IMR-90 (cell line): ENCODE measurements at regions not wholly inside any gene's neighbourhood (a gene's known extent, or its start where the extent isn't known, plus 50 kb on each side); places are given as distances from the start of the nearest gene placed in this dataset.

Source experiments
- ATAC-seq: fragments of 200-7000 bp; cut with Tn5 transposase; 2 replicates; pipeline ENCODE4 v1.9.1; 2020; ENCODE audit warnings: low read depth, mild to moderate bottlenecking, moderate library complexity
- BruUV-seq: library from RNA; stranded (reverse); fragments of 400-500 nt; replicated peaks from 2 replicates; lab custom pipeline; 2021; lab: Mats Ljungman, UMichigan
- CTCF ChIA-PET: fragments of 300-600 bp; formaldehyde crosslinking; extraction: SDS; loops from one replicate; lab custom pipeline; 2021; ENCODE audit warnings: antibody characterized with exemption; lab: Yijun Ruan, JAX
- POLR2A ChIA-PET: fragments of 300-600 bp; sonication (Branson Sonifier 250); formaldehyde crosslinking; loops from one replicate; lab custom pipeline; 2022; ENCODE audit warnings: antibody characterized with exemption; ENCODE audit not compliant: unreplicated experiment; lab: Charles Lee
- DNase-seq: peaks from one replicate; pipeline ENCODE4 v3.0.0; 2013
- H2AFZ ChIP-seq: replicated peaks from 2 replicates; pipeline ENCODE3; 2013; ENCODE audit warnings: low read length, mild to moderate bottlenecking; ENCODE audit not compliant: poor library complexity
- H2AK5ac ChIP-seq: 2 replicates; pipeline ENCODE4 v1.6.1; 2013; ENCODE audit warnings: low read depth, low read length, inconsistent platforms
- H2AK9ac ChIP-seq: replicated peaks from 2 replicates; pipeline ENCODE3; 2013; ENCODE audit warnings: mild to moderate bottlenecking, low read depth, low read length, moderate library complexity; ENCODE audit not compliant: poor library complexity
- H2BK120ac ChIP-seq: 2 replicates; pipeline ENCODE4 v1.6.1; 2013; ENCODE audit warnings: low read depth, low read length, inconsistent platforms
- H2BK15ac ChIP-seq: 3 replicates; pipeline ENCODE4 v1.6.1; 2013; ENCODE audit warnings: low read depth, low read length, inconsistent platforms
- H2BK20ac ChIP-seq: 2 replicates; pipeline ENCODE4 v1.6.1; 2013; ENCODE audit warnings: low read depth, mild to moderate bottlenecking, inconsistent platforms, low read length, moderate library complexity
- H2BK5ac ChIP-seq: 2 replicates; pipeline ENCODE4 v1.6.1; 2013; ENCODE audit warnings: mild to moderate bottlenecking, low read depth, low read length, inconsistent platforms; ENCODE audit not compliant: poor library complexity, severe bottlenecking
- H3K14ac ChIP-seq: replicated peaks from 2 replicates; pipeline ENCODE4 v1.6.1; 2013; ENCODE audit warnings: low read depth, low read length, inconsistent platforms
- H3K18ac ChIP-seq: 2 replicates; pipeline ENCODE4 v1.6.1; 2013; ENCODE audit warnings: low read depth, low read length, control low read depth
- H3K23ac ChIP-seq: 2 replicates; pipeline ENCODE4 v1.6.1; 2013; ENCODE audit warnings: low read depth, low read length, inconsistent platforms
- H3K27ac ChIP-seq: 2 replicates; pipeline ENCODE4 v1.5.1; 2013; ENCODE audit warnings: mild to moderate bottlenecking, control low read depth, low read length; ENCODE audit not compliant: insufficient read depth
- H3K27me3 ChIP-seq: 2 replicates; pipeline ENCODE4 v1.6.1; 2013; ENCODE audit warnings: low read length; ENCODE audit not compliant: control insufficient read depth, insufficient read depth
- H3K36me3 ChIP-seq: 2 replicates; pipeline ENCODE4 v1.6.1; 2013; ENCODE audit warnings: low read length, mixed read lengths; ENCODE audit not compliant: control insufficient read depth, insufficient read depth
- H3K4ac ChIP-seq: 2 replicates; pipeline ENCODE4 v1.6.1; 2013; ENCODE audit warnings: low read depth, low read length, inconsistent platforms
- H3K4me1 ChIP-seq: 2 replicates; pipeline ENCODE4 v1.6.1; 2013; ENCODE audit warnings: low read length, mixed read lengths; ENCODE audit not compliant: control insufficient read depth, insufficient read depth
- H3K4me2 ChIP-seq: 2 replicates; pipeline ENCODE4 v1.6.1; 2013; ENCODE audit warnings: low read depth, mild to moderate bottlenecking, control low read depth, low read length, moderate library complexity
- H3K4me3 ChIP-seq: 2 replicates; pipeline ENCODE4 v1.5.1; 2013; ENCODE audit warnings: low read depth, mild to moderate bottlenecking, control low read depth, low read length, moderate library complexity; ENCODE audit not compliant: insufficient read depth
- H3K56ac ChIP-seq: 2 replicates; pipeline ENCODE4 v1.6.1; 2013; ENCODE audit warnings: low read length, inconsistent platforms; ENCODE audit not compliant: insufficient read depth; ENCODE audit errors: extremely low read depth
- H3K79me1 ChIP-seq, 2 experiments: 2 replicates each; pipeline ENCODE4 v1.6.1; 2013; ENCODE audit warnings: low read length in 2 of 2, inconsistent platforms in 1 of 2, low read depth in 1 of 2
- H3K9ac ChIP-seq: 2 replicates; pipeline ENCODE4 v1.6.1; 2013; ENCODE audit warnings: low read depth, low read length, control low read depth
- H3K9me1 ChIP-seq: 2 replicates; pipeline ENCODE4 v1.6.1; 2013; ENCODE audit warnings: low read length, inconsistent platforms; ENCODE audit not compliant: insufficient read depth
- H3K9me3 ChIP-seq: 2 replicates; pipeline ENCODE4 v1.6.1; 2013; ENCODE audit warnings: low read length; ENCODE audit not compliant: control insufficient read depth, insufficient read depth
- H4K20me1 ChIP-seq: 2 replicates; pipeline ENCODE4 v1.6.1; 2013; ENCODE audit warnings: low read length, inconsistent platforms; ENCODE audit not compliant: insufficient read depth
- H4K5ac ChIP-seq: 2 replicates; pipeline ENCODE4 v1.6.1; 2013; ENCODE audit warnings: mild to moderate bottlenecking, low read depth, low read length, control low read depth
- H4K8ac ChIP-seq, 2 experiments: 2 replicates each; pipeline ENCODE4 v1.6.1; 2013; ENCODE audit warnings: low read depth in 2 of 2, low read length in 2 of 2, control low read depth in 1 of 2, inconsistent platforms in 1 of 2
- H4K91ac ChIP-seq: 2 replicates; pipeline ENCODE4 v1.6.1; 2013; ENCODE audit warnings: low read depth, low read length, inconsistent platforms; ENCODE audit not compliant: insufficient read depth
- BHLHE40 ChIP-seq: fragments of 150-350 bp; IDR thresholded peaks from 2 replicates; pipeline ENCODE4 v1.6.1; 2016; ENCODE audit warnings: mild to moderate bottlenecking, low read depth, low read length
- CEBPB ChIP-seq: IDR thresholded peaks from 2 replicates; pipeline ENCODE4 v1.6.1; 2012; ENCODE audit warnings: low read depth, low read length, improper control_type of control experiment
- CHD1 ChIP-seq: IDR thresholded peaks from 2 replicates; pipeline ENCODE4 v1.6.1; 2012; ENCODE audit warnings: low read depth, low read length, improper control_type of control experiment
- MAFK ChIP-seq: IDR thresholded peaks from 2 replicates; pipeline ENCODE4 v1.6.1; 2012; ENCODE audit warnings: low read depth, low read length, improper control_type of control experiment
- MAZ ChIP-seq: IDR thresholded peaks from 2 replicates; pipeline ENCODE4 v1.6.1; 2012; ENCODE audit warnings: low read depth, mild to moderate bottlenecking, low read length, improper control_type of control experiment, moderate library complexity, borderline replicate concordance
- MXI1 ChIP-seq: IDR thresholded peaks from 2 replicates; pipeline ENCODE4 v1.6.1; 2012; ENCODE audit warnings: low read depth, mild to moderate bottlenecking, low read length, moderate library complexity, borderline replicate concordance
- NFE2L2 ChIP-seq: fragments of 150-350 bp; IDR thresholded peaks from 2 replicates; pipeline ENCODE4 v1.6.1; 2016; ENCODE audit warnings: low read depth, mild to moderate bottlenecking, low read length
- POLR2A ChIP-seq: IDR thresholded peaks from 2 replicates; pipeline ENCODE4 v1.6.1; 2012; ENCODE audit warnings: mild to moderate bottlenecking, low read depth, low read length
- RAD21 ChIP-seq: IDR thresholded peaks from 2 replicates; pipeline ENCODE4 v1.6.1; 2012; ENCODE audit warnings: low read length, improper control_type of control experiment
- RCOR1 ChIP-seq: IDR thresholded peaks from 2 replicates; pipeline ENCODE4 v1.6.1; 2012; ENCODE audit warnings: mild to moderate bottlenecking, low read length, improper control_type of control experiment; ENCODE audit not compliant: insufficient replicate concordance
- RFX5 ChIP-seq: IDR thresholded peaks from 2 replicates; pipeline ENCODE4 v1.8.0; 2012; ENCODE audit warnings: low read depth, mild to moderate bottlenecking, low read length, moderate library complexity
- SMC3 ChIP-seq: fragments of 150-350 bp; IDR thresholded peaks from 2 replicates; pipeline ENCODE4 v1.6.1; 2016; ENCODE audit warnings: low read depth, mild to moderate bottlenecking, antibody characterized with exemption, low read length, moderate library complexity
- WGBS, 2 experiments: methylation state at CpG; one replicate each; pipeline versions ENCODE4 v1.1.5 to v1.1.7; 2013; ENCODE audit warnings: missing lambda C conversion rate in 2 of 2; ENCODE audit not compliant: insufficient read length in 1 of 2; ENCODE audit errors: extremely low coverage in 2 of 2; 5-methylcytosine and 5-hydroxymethylcytosine counted together
- dilution Hi-C: fragments of 300-500 bp; cut with HindIII; formaldehyde crosslinking; loops from one replicate; pipeline ENCODE4 v1.14.3; 2018; ENCODE audit warnings: low sequenced_read_pairs; ENCODE audit not compliant: unreplicated experiment
- in situ Hi-C: fragments of 300-500 bp; cut with MboI; formaldehyde crosslinking; loops from 3 replicates; pipeline ENCODE4 v1.14.3; 2019; ENCODE audit warnings: low sequenced_read_pairs, inconsistent platforms, mixed read lengths
- intact Hi-C: fragments of 100-400 bp; cut with micrococcal nuclease; formaldehyde crosslinking; loops from 2 replicates; pipeline ENCODE4 v1.10.0; 2022
- TF ChIP-seq, protein P1 (sequence below): conservative IDR thresholded peaks from 2 replicates; pipeline ENCODE4 v1.5.1; 2012; ENCODE audit warnings: mild to moderate bottlenecking, low read depth, low read length, improper control_type of control experiment
- TF ChIP-seq, protein P2 (sequence below): fragments of 150-350 bp; IDR thresholded peaks from 2 replicates; pipeline ENCODE4 v1.6.1; 2016; ENCODE audit warnings: low read depth, mild to moderate bottlenecking, low read length, moderate library complexity, borderline replicate concordance
- TF ChIP-seq, protein P3 (sequence below): fragments of 150-350 bp; IDR thresholded peaks from 2 replicates; pipeline ENCODE4 v1.6.1; 2017; ENCODE audit warnings: mild to moderate bottlenecking, antibody characterized with exemption, low read length, low read depth

DNA sequence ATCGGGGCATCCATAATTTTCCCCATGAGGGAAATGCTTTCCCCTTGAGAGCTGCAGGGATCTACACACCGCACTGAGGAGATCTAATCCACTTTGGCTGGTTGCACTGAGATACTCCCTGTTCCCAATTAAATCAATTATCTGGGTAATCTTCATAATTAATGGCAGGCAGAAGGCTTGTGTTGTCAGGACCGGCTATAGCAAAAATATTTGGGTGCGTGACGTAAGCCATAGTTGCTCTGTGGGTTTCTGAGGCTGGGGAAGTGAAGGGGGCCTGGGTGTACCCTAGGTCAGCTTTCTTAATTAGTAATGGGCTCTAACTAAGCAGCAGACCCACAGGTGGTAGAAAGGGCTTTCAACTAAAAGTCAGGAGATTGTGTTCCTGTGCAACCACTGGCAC, 62.8 kb upstream of the UPP2 start:
- Histone ChIP-seq H3K4me3 (no peak overlapping the region), H2AFZ (no peak overlapping the region), H3K9me3 (no peaks in the 10 kb centered on the region), H2BK120ac (no peak overlapping the region), H3K56ac (no peak overlapping the region), H2BK20ac (no peak overlapping the region), H2AK5ac (no peak overlapping the region), H4K8ac (no peak overlapping the region), H3K14ac (no peak overlapping the region), H3K9me1 (no peaks in the 10 kb centered on the region), H3K27ac (no peak overlapping the region), H3K4me2 (no peak overlapping the region), H3K4ac (no peak overlapping the region), H2BK5ac (no peak overlapping the region), H3K4me1 (no peaks in the 10 kb centered on the region), H3K23ac (no peak overlapping the region), H3K36me3 (no peaks in the 10 kb centered on the region), H4K91ac (no peak overlapping the region), H3K18ac (no peak overlapping the region), H3K79me1 (no peaks in the 10 kb centered on the region), H4K20me1 (no peaks in the 10 kb centered on the region), H3K27me3 (peaks cover 7% of the 10 kb centered on the region), H4K5ac (no peak overlapping the region), H2AK9ac (no peak overlapping the region), H3K9ac (no peak overlapping the region), H2BK15ac (no peak overlapping the region)
- WGBS, 2 experiments = 100% methylated on average over 1 of the region's 5 CpGs; no CpG with 5 or more reads in 1 of the 2 experiments
- DNase-seq (no peak), ATAC-seq (no peak)
- in situ Hi-C loops = no loop called here
- CTCF ChIA-PET = no interaction called here
- BruUV-seq = no TSS peak
- dilution Hi-C loops = no loop called here
- POLR2A ChIA-PET = no interaction called here
- TF ChIP-seq NFE2L2 (no peak), RAD21 (no peak), SMC3 (no peak), MXI1 (no peak), MAZ (no peak), RCOR1 (no peak), CHD1 (no peak), RFX5 (no peak), POLR2A (no peak), CEBPB (no peak), MAFK (no peak), BHLHE40 (no peak)
- TF ChIP-seq, protein P1, sequence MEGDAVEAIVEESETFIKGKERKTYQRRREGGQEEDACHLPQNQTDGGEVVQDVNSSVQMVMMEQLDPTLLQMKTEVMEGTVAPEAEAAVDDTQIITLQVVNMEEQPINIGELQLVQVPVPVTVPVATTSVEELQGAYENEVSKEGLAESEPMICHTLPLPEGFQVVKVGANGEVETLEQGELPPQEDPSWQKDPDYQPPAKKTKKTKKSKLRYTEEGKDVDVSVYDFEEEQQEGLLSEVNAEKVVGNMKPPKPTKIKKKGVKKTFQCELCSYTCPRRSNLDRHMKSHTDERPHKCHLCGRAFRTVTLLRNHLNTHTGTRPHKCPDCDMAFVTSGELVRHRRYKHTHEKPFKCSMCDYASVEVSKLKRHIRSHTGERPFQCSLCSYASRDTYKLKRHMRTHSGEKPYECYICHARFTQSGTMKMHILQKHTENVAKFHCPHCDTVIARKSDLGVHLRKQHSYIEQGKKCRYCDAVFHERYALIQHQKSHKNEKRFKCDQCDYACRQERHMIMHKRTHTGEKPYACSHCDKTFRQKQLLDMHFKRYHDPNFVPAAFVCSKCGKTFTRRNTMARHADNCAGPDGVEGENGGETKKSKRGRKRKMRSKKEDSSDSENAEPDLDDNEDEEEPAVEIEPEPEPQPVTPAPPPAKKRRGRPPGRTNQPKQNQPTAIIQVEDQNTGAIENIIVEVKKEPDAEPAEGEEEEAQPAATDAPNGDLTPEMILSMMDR = no peak
- TF ChIP-seq, protein P2, sequence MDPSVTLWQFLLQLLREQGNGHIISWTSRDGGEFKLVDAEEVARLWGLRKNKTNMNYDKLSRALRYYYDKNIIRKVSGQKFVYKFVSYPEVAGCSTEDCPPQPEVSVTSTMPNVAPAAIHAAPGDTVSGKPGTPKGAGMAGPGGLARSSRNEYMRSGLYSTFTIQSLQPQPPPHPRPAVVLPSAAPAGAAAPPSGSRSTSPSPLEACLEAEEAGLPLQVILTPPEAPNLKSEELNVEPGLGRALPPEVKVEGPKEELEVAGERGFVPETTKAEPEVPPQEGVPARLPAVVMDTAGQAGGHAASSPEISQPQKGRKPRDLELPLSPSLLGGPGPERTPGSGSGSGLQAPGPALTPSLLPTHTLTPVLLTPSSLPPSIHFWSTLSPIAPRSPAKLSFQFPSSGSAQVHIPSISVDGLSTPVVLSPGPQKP = no peak
- TF ChIP-seq, protein P3, sequence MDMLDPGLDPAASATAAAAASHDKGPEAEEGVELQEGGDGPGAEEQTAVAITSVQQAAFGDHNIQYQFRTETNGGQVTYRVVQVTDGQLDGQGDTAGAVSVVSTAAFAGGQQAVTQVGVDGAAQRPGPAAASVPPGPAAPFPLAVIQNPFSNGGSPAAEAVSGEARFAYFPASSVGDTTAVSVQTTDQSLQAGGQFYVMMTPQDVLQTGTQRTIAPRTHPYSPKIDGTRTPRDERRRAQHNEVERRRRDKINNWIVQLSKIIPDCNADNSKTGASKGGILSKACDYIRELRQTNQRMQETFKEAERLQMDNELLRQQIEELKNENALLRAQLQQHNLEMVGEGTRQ = no peak
- intact Hi-C loops = no loop called here
